Renal pelvis (tissue), 1 donor: ENCODE measurements at regions not wholly inside any gene's neighbourhood (a gene's known extent, or its start where the extent isn't known, plus 50 kb on each side); places are given as distances from the start of the nearest gene placed in this dataset.
A peak's percentile ranks its signal among the peaks of the same experiment; 100 is the strongest.
"Not testable (repeated sequence)": the region's sequence is repeated elsewhere in the genome, so short reads cannot be mapped to it uniquely, and the experiment has no call there.

Experiments
- DNase-seq: peaks from one replicate; pipeline ENCODE4 v3.0.0-alpha.2; 2013

DNA sequence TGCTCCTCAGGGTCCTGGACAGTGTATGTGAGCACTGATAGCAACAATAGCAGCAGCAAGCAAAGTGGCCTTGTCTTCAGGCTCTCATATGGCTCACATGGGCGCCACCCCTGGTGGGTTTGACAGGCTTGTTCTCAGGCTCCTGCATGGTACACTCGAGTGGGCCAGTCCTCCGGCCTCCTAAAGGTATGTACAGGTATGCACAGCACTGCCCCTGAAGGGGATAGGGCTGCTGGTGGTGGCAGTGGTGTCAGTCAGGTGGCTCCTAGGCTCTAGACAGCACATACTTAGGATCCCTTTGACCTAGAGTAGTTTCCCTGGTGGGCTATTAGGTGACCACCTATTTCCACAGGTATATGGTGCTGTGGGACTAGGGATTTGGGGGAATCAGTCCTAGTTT, 79.8 kb downstream of the LGALS9B start:
- not testable (repeated sequence) for DNase-seq

DNA sequence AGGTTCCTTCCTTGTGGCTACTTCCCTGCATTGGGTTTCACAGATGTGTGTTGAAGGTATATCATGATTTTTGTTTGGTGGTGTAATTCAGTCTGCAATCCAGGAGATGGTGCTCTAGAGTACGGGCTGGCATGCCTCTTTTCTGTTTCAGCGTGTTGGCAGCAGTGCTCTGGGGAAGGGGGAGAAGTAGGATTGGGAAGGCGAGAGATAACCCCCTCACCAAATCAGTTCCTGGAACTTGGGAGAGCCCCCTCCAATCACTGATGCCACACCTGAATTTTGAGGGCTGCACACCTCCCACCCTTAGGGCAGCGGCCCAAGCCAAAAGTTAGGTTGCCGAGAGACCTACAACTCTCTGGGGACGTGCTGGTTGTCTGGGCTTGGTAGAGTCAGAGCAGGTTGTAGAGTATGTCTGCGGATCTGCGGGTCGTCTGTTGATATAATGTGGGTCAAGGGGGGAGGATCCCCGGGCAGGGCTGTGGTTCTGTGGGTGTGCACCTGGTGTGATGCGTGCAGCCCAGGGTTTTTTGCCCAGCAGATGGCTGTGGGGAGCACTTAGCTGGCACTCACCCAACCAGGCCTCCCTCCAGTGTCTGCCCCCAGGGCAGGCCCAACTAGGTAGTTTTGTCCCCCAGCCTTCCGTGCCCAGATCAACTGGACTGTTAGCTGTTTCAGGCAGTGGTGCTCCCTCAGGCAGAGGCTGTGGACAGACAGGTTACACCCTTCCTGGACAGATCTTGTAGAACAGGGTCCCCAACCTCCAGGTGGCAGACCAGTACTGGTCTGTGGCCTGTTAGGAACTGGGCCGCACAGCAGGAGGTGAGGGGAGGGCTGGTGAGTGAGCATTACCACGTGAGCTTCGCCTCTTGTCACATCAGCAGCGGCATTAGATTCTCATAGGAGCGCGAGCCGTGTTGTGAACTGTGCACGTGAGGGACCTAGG, 85.7 kb downstream of the LGALS9B start:
- peak; percentile 4 for DNase-seq

DNA sequence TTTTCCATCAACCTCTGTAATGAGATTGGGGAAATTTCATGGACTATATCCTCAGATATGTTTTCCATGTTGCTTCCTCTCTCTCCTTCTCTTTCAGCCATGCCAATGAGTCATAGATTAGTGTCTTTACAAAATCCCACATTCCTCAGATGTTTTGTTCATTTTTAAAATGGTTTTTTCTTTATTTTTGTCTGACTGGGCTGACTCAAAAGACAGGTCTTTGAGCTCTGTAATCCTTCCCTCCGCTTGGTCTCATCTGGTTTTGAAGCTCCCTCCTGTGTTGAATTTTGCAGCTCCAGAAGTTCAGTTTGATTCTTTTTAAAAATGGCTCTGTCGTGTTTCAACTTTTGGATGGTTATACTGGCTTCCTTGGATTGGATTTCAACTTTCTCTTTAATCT, 86.7 kb downstream of the LGALS9B start:
- DNase-seq: not testable (repeated sequence)

DNA sequence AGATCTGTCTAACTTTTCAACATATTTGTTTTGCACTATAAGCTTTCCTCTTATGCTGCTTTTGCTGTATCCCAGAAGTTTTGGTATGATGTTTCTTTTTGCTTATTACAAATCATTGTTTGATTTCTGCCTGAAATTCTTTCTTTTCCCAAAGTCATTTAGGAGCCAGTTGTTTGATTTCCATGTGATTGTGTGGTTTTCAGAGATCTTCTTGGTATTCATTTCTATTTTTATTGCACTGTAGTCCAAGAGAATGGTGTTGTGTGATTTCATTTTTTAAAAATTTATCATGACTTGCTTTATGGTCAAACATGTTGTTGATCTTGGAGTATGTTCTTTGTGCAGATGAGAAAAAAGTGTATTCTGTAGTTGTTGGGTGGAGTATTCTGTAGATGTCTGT, 88.1 kb downstream of the LGALS9B start:
- not testable (repeated sequence) for DNase-seq

DNA sequence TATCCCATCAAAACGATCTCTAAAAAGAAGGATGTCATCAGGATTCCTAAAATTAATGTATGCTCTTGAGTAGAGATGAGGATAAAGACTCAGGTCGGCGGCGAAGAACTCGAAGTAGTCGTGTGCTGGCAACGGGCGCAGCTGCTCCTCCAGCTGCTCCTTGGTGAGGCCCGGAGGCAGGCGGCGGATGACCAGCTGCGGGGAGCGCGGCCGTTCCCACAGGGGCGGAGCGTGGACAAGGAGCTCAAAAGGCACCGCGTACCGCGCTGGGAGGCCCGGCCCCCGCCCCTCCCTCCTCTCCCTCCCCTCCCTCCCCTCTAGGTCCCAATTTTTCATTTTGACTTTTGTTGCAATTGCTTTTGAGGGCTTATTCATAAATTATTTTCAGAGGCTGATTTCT, 90.7 kb downstream of the LGALS9B start:
- DNase-seq: not testable (repeated sequence)

DNA sequence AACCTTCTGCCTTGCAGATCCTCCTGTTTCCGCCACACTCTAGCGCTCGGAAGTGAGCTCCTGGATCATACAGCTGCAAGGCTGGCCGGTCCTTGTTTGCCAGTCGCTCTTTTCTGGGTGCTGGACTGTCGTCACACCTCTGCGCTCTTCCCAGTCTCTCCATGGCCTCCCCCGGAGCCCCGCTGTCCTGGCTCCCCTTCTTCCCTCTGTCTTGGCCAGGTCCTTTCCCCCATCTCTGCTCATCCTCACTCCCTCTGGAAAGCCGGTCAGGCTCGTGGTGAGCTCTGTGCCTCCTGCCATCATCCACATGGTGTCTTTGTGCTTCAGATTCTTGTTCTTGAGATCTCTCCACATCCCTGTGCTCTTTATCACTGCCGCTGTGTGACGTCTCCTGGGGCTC, 91.6 kb downstream of the LGALS9B start:
- DNase-seq: not testable (repeated sequence)
